Right atrium auricular region (tissue), 2 donors: ENCODE measurements at regions not wholly inside any gene's neighbourhood (a gene's known extent, or its start where the extent isn't known, plus 50 kb on each side); places are given as distances from the start of the nearest gene placed in this dataset.

Experiments used
- DNase-seq: peaks from one replicate; pipeline ENCODE4 v3.0.0-alpha.2; 2019; ENCODE audit warnings: low spot score
- H3K27ac ChIP-seq, 2 donors: fragments of 200-600 bp; sonication (generic); 1 replicate in 1 of 2; 2 replicates in 1 of 2; pipeline ENCODE4 v1.5.1; 2016 to 2019
- H3K27me3 ChIP-seq, 2 donors: fragments of 200-600 bp; sonication (generic); one replicate each; pipeline versions ENCODE4 v1.5.1 to v1.6.0; 2017 to 2019
- H3K36me3 ChIP-seq: fragments of 200-600 bp; sonication (generic); one replicate; pipeline ENCODE4 v1.5.1; 2016
- H3K4me1 ChIP-seq, 2 donors: fragments of 200-600 bp; sonication (generic); one replicate each; pipeline versions ENCODE4 v1.5.1 to v1.6.0; 2017 to 2019
- H3K4me3 ChIP-seq, 2 donors: fragments of 200-600 bp; sonication (generic); 1 replicate in 1 of 2; 2 replicates in 1 of 2; pipeline ENCODE4 v1.5.1; 2017 to 2019; ENCODE audit warnings: mild to moderate bottlenecking in 1 of 2, moderate library complexity in 1 of 2
- H3K9me3 ChIP-seq, 2 donors: fragments of 200-600 bp; sonication (generic); one replicate each; pipeline ENCODE4 v1.5.1; 2019
- CTCF ChIP-seq, 2 donors: fragments of 200-600 bp; sonication (generic); IDR thresholded peaks; one replicate each; pipeline ENCODE4 v1.5.1; 2019; ENCODE audit warnings: antibody characterized with exemption in 2 of 2

GRCh38 chr10:16182144-16182543 is 254.7 kb upstream of the PTER start:
- Histone ChIP-seq H3K36me3 (no peaks in the 10 kb centered on the region), H3K4me1 (no peaks in the 10 kb centered on the region), H3K27me3 (no peaks in the 10 kb centered on the region), H3K9me3 (no peaks in the 10 kb centered on the region), H3K27ac (no peak overlapping the region), H3K4me3 (no peak overlapping the region)
- no peak for DNase-seq
- TF ChIP-seq CTCF (IDR thresholded peaks at IDR 0.05) = no peak

GRCh38 chr10:16182688-16183087 is 254.1 kb upstream of the PTER start:
- TF ChIP-seq CTCF (IDR thresholded peaks at IDR 0.05) = no peak
- Histone ChIP-seq H3K4me1 (no peaks in the 10 kb centered on the region), H3K4me3 (no peak overlapping the region), H3K9me3 (no peaks in the 10 kb centered on the region), H3K36me3 (no peaks in the 10 kb centered on the region), H3K27me3 (no peaks in the 10 kb centered on the region), H3K27ac (no peak overlapping the region)
- DNase-seq = no peak

GRCh38 chr10:16184096-16184597 is 252.7 kb upstream of the PTER start:
- no peak for DNase-seq
- no peak overlapping the region for H3K4me3 ChIP-seq
- no peak overlapping the region for H3K27ac ChIP-seq
- H3K27me3 ChIP-seq = no peaks in the 10 kb centered on the region
- H3K9me3 ChIP-seq = no peaks in the 10 kb centered on the region
- TF ChIP-seq CTCF (IDR thresholded peaks at IDR 0.05) = no peak
- no peaks in the 10 kb centered on the region for H3K4me1 ChIP-seq
- no peaks in the 10 kb centered on the region for H3K36me3 ChIP-seq

- no peak overlapping the region for H3K27ac ChIP-seq
- no peaks in the 10 kb centered on the region for H3K27me3 ChIP-seq
- H3K4me1 ChIP-seq = no peaks in the 10 kb centered on the region
- TF ChIP-seq CTCF (IDR thresholded peaks at IDR 0.05) = no peak
- H3K36me3 ChIP-seq = no peaks in the 10 kb centered on the region
- H3K9me3 ChIP-seq = no peaks in the 10 kb centered on the region
- DNase-seq = no peak
- H3K4me3 ChIP-seq = no peak overlapping the region
These were observed 251.9 kb upstream of the PTER start for GRCh38 chr10:16184906-16185305.

- DNase-seq = no peak
- no peaks in the 10 kb centered on the region for H3K9me3 ChIP-seq
- no peak for TF ChIP-seq CTCF (IDR thresholded peaks at IDR 0.05)
- no peaks in the 10 kb centered on the region for H3K36me3 ChIP-seq
- no peak overlapping the region for H3K4me3 ChIP-seq
- H3K27me3 ChIP-seq = no peaks in the 10 kb centered on the region
- no peaks in the 10 kb centered on the region for H3K4me1 ChIP-seq
- no peak overlapping the region for H3K27ac ChIP-seq
These were observed 250.2 kb upstream of the PTER start for GRCh38 chr10:16186564-16186963.

GRCh38 chr10:16187161-16187560 is 249.6 kb upstream of the PTER start:
- Histone ChIP-seq H3K36me3 (no peaks in the 10 kb centered on the region), H3K27me3 (no peaks in the 10 kb centered on the region), H3K9me3 (no peaks in the 10 kb centered on the region), H3K4me3 (no peak overlapping the region), H3K4me1 (no peaks in the 10 kb centered on the region), H3K27ac (no peak overlapping the region)
- no peak for TF ChIP-seq CTCF (IDR thresholded peaks at IDR 0.05)
- DNase-seq = no peak
